H1 (cell line): ENCODE measurements at regions not wholly inside any gene's neighbourhood (a gene's known extent, or its start where the extent isn't known, plus 50 kb on each side); places are given as distances from the start of the nearest gene placed in this dataset.

Source experiments
- CTCF ChIA-PET: fragments of 300-600 bp; sonication (Branson Sonifier 250); formaldehyde crosslinking; loops from one replicate; lab custom pipeline; 2021; ENCODE audit not compliant: partially characterized antibody; lab: Charles Lee
- POLR2A ChIA-PET: fragments of 300-600 bp; sonication (Branson Sonifier 250); formaldehyde crosslinking; loops from one replicate; lab custom pipeline; 2021; ENCODE audit warnings: inconsistent platforms; ENCODE audit not compliant: partially characterized antibody; lab: Charles Lee
- DNase-seq, 2 experiments: peaks; one replicate each; pipeline versions ENCODE4 v3.0.0 to v3.0.0-alpha.2; 2010 to 2022; ENCODE audit warnings: low spot score in 2 of 2, low read depth in 1 of 2, mixed read lengths in 1 of 2
- FAIRE-seq: peaks from 2 replicates; lab custom pipeline; 2011; peaks lifted over from hg19 to GRCh38; lab: Jason Lieb, UNC
- H2AFZ ChIP-seq: 2 replicates; pipeline ENCODE4 v1.8.1; 2012; ENCODE audit warnings: low read length, inconsistent platforms
- H2AK5ac ChIP-seq: 2 replicates; pipeline ENCODE4 v1.6.1; 2013; ENCODE audit warnings: low read depth, low read length
- H2BK120ac ChIP-seq: replicated peaks from 2 replicates; pipeline ENCODE3; 2013; ENCODE audit warnings: low read depth, low read length, inconsistent platforms
- H2BK12ac ChIP-seq: 2 replicates; pipeline ENCODE4 v1.6.1; 2013; ENCODE audit warnings: low read depth, low read length
- H2BK15ac ChIP-seq: 2 replicates; pipeline ENCODE4 v1.6.1; 2013; ENCODE audit warnings: low read length
- H2BK20ac ChIP-seq: 2 replicates; pipeline ENCODE4 v1.6.1; 2013; ENCODE audit warnings: low read length
- H2BK5ac ChIP-seq: 2 replicates; pipeline ENCODE4 v1.6.1; 2013; ENCODE audit warnings: low read depth, low read length
- H3K14ac ChIP-seq: 2 replicates; pipeline ENCODE4 v1.6.1; 2013; ENCODE audit warnings: inconsistent platforms; ENCODE audit not compliant: insufficient read length
- H3K18ac ChIP-seq: 2 replicates; pipeline ENCODE4 v1.6.1; 2013; ENCODE audit warnings: low read length; ENCODE audit errors: extremely low read depth
- H3K23ac ChIP-seq: 2 replicates; pipeline ENCODE4 v1.6.1; 2013; ENCODE audit warnings: inconsistent platforms; ENCODE audit not compliant: insufficient read length
- H3K23me2 ChIP-seq: 2 replicates; pipeline ENCODE4 v1.6.1; 2013; ENCODE audit warnings: low read depth, low read length
- H3K27ac ChIP-seq: 2 replicates; pipeline ENCODE4 v1.6.1; 2011; ENCODE audit warnings: low read depth, low read length, inconsistent platforms
- H3K27me3 ChIP-seq, 4 experiments: replicated peaks in 1 of 4; 1 replicate in 1 of 4; 2 replicates in 3 of 4; pipeline versions ENCODE4 v1.6.1 to v1.8.1; 2011 to 2013; ENCODE audit warnings: low read length in 3 of 4, mild to moderate bottlenecking in 3 of 4, inconsistent platforms in 2 of 4, mixed read lengths in 2 of 4, moderate library complexity in 1 of 4; ENCODE audit not compliant: control insufficient read depth in 3 of 4, insufficient read depth in 3 of 4; ENCODE audit errors: extremely low read depth in 1 of 4
- H3K36me3 ChIP-seq, 4 experiments: 2 replicates each; pipeline versions ENCODE4 v1.6.1 to v1.8.1; 2011 to 2013; ENCODE audit warnings: mild to moderate bottlenecking in 4 of 4, low read length in 3 of 4, moderate library complexity in 2 of 4, control low read depth in 1 of 4, inconsistent platforms in 1 of 4; ENCODE audit not compliant: insufficient read depth in 4 of 4, control insufficient read depth in 2 of 4
- H3K4ac ChIP-seq: replicated peaks from 2 replicates; pipeline ENCODE3; 2013; ENCODE audit warnings: low read length, low read depth, mixed read lengths, inconsistent platforms; ENCODE audit not compliant: insufficient read length
- H3K4me1 ChIP-seq, 4 experiments: replicated peaks in 1 of 4; 1 replicate in 1 of 4; 2 replicates in 3 of 4; pipeline versions ENCODE4 v1.6.1 to v1.8.1; 2011 to 2013; ENCODE audit warnings: low read length in 3 of 4, inconsistent platforms in 2 of 4, mixed read lengths in 1 of 4; ENCODE audit not compliant: insufficient read depth in 4 of 4, control insufficient read depth in 3 of 4
- H3K4me2 ChIP-seq, 2 experiments: 2 replicates each; pipeline versions ENCODE4 v1.6.1 to v1.8.1; 2011 to 2013; ENCODE audit warnings: low read depth in 2 of 2, low read length in 2 of 2, control low read depth in 1 of 2, inconsistent platforms in 1 of 2, mild to moderate bottlenecking in 1 of 2; ENCODE audit not compliant: insufficient read depth in 1 of 2
- H3K4me3 ChIP-seq, 4 experiments: fragments of 200-600, 300-600 bp in 1 of 4; sonication (generic), shearing (Covaris generic), sonication (Bioruptor Twin) in 1 of 4; 2 replicates each; pipeline versions ENCODE4 v1.5.1 to v1.8.1; 2011 to 2016; ENCODE audit warnings: low read length in 4 of 4, low read depth in 3 of 4, control low read depth in 2 of 4, inconsistent platforms in 2 of 4, mild to moderate bottlenecking in 2 of 4, mixed read lengths in 1 of 4, moderate library complexity in 1 of 4; ENCODE audit not compliant: insufficient read depth in 2 of 4; ENCODE audit errors: extremely low read depth in 1 of 4
- H3K56ac ChIP-seq: replicated peaks from 2 replicates; pipeline ENCODE3; 2013; ENCODE audit warnings: low read depth, mild to moderate bottlenecking, mixed read lengths, low read length, inconsistent platforms; ENCODE audit not compliant: insufficient read length
- H3K79me1 ChIP-seq: 2 replicates; pipeline ENCODE4 v1.6.1; 2013; ENCODE audit warnings: low read depth, low read length, control low read depth
- H3K79me2 ChIP-seq, 2 experiments: 2 replicates each; pipeline versions ENCODE4 v1.6.1 to v1.8.1; 2012 to 2013; ENCODE audit warnings: low read length in 2 of 2, mild to moderate bottlenecking in 2 of 2, inconsistent platforms in 1 of 2; ENCODE audit not compliant: insufficient read depth in 2 of 2, control insufficient read depth in 1 of 2
- H3K9ac ChIP-seq, 4 experiments: replicated peaks in 1 of 4; 1 replicate in 1 of 4; 2 replicates in 3 of 4; pipeline versions ENCODE4 v1.6.1 to v1.8.1; 2011 to 2013; ENCODE audit warnings: low read depth in 3 of 4, low read length in 3 of 4, control low read depth in 2 of 4, mild to moderate bottlenecking in 2 of 4, moderate library complexity in 2 of 4, inconsistent platforms in 1 of 4; ENCODE audit errors: extremely low read depth in 1 of 4
- H3K9me3 ChIP-seq, 2 experiments: 2 replicates each; pipeline versions ENCODE4 v1.6.1 to v1.8.1; 2012 to 2013; ENCODE audit warnings: mild to moderate bottlenecking in 2 of 2, moderate library complexity in 2 of 2, control low read depth in 1 of 2, inconsistent platforms in 1 of 2, low read depth in 1 of 2, low read length in 1 of 2, mixed read lengths in 1 of 2; ENCODE audit not compliant: insufficient read depth in 2 of 2
- H4K20me1 ChIP-seq, 2 experiments: replicated peaks in 1 of 2; 2 replicates each; pipeline versions ENCODE3 to v1.8.1; 2011 to 2013; ENCODE audit warnings: inconsistent platforms in 2 of 2, low read length in 2 of 2, mild to moderate bottlenecking in 1 of 2; ENCODE audit not compliant: insufficient read depth in 2 of 2, control insufficient read depth in 1 of 2
- H4K5ac ChIP-seq: 2 replicates; pipeline ENCODE4 v1.6.1; 2013; ENCODE audit warnings: low read length, low read depth, mixed read lengths, inconsistent platforms; ENCODE audit not compliant: insufficient read length
- H4K8ac ChIP-seq: 2 replicates; pipeline ENCODE4 v1.8.0; 2013; ENCODE audit warnings: mild to moderate bottlenecking, moderate library complexity, low read length, inconsistent platforms; ENCODE audit not compliant: insufficient read depth; ENCODE audit errors: extremely low read depth
- H4K91ac ChIP-seq: replicated peaks from 2 replicates; pipeline ENCODE3; 2013; ENCODE audit warnings: low read length, mixed read lengths, inconsistent platforms; ENCODE audit not compliant: insufficient read length
- CBX5 ChIP-seq: fragments of 300-800, 300-1000 bp; sonication (generic); IDR thresholded peaks from 2 replicates; pipeline ENCODE4 v1.7.1; 2016; ENCODE audit warnings: antibody characterized with exemption, low read length, low read depth
- CEBPB ChIP-seq: IDR thresholded peaks from 2 replicates; pipeline ENCODE4 v1.6.1; 2012; ENCODE audit warnings: low read depth, low read length
- EZH2 ChIP-seq: fragments of 200-600 bp; sonication (generic); IDR thresholded peaks from 2 replicates; pipeline ENCODE4 v1.7.1; 2012; ENCODE audit warnings: low read depth, mild to moderate bottlenecking, moderate library complexity, low read length, inconsistent platforms; ENCODE audit not compliant: severe bottlenecking
- GTF2F1 ChIP-seq: IDR thresholded peaks from 2 replicates; pipeline ENCODE4 v1.6.1; 2012; ENCODE audit warnings: low read depth, low read length, improper control_type of control experiment, borderline replicate concordance
- RBBP5 ChIP-seq: IDR thresholded peaks from 2 replicates; pipeline ENCODE4 v1.7.1; 2012; ENCODE audit warnings: low read depth, mild to moderate bottlenecking, inconsistent platforms, low read length, moderate library complexity, borderline replicate concordance
- RXRA ChIP-seq: IDR thresholded peaks from 2 replicates; pipeline ENCODE4 v1.6.1; 2011; ENCODE audit warnings: low read depth, mild to moderate bottlenecking, low read length, moderate library complexity; ENCODE audit not compliant: insufficient read depth
- SAP30 ChIP-seq: fragments of 300-600 bp; sonication (generic); IDR thresholded peaks from 2 replicates; pipeline ENCODE4 v1.7.1; 2012; ENCODE audit warnings: low read length, moderate library complexity, mild to moderate bottlenecking, inconsistent platforms; ENCODE audit not compliant: insufficient read depth, insufficient replicate concordance
- SRF ChIP-seq: IDR thresholded peaks from 2 replicates; pipeline ENCODE4 v1.6.1; 2011; ENCODE audit warnings: mild to moderate bottlenecking, low read depth, low read length, moderate library complexity
- YY1 ChIP-seq: IDR thresholded peaks from 2 replicates; pipeline ENCODE4 v1.6.1; 2011; ENCODE audit warnings: low read depth, mild to moderate bottlenecking, low read length
- WGBS, 2 experiments: shearing (Covaris generic) in 1 of 2; methylation state at CpG; one replicate each; pipeline versions ENCODE4 v1.1.6 to v1.1.7; 2013 to 2015; ENCODE audit warnings: low lambda C conversion rate in 2 of 2, mixed read lengths in 2 of 2, inconsistent platforms in 1 of 2, low coverage in 1 of 2, missing lambda C conversion rate in 1 of 2; ENCODE audit not compliant: insufficient replicate concordance in 2 of 2, insufficient coverage in 1 of 2, insufficient read length in 1 of 2; ENCODE audit errors: extremely low coverage in 1 of 2, missing lambda C conversion rate in 1 of 2; 5-methylcytosine and 5-hydroxymethylcytosine counted together
- TF ChIP-seq, protein P1 (sequence below): IDR thresholded peaks from 2 replicates; pipeline ENCODE4 v1.6.1; 2012; ENCODE audit warnings: inconsistent platforms
- TF ChIP-seq, protein P2 (sequence below), 3 experiments: IDR thresholded peaks; 1 replicate in 2 of 3; 2 replicates in 1 of 3; pipeline versions ENCODE4 v1.5.1 to v1.6.1; 2011; ENCODE audit warnings: low read length in 3 of 3, mild to moderate bottlenecking in 3 of 3, inconsistent platforms in 2 of 3, low read depth in 1 of 3, moderate library complexity in 1 of 3; ENCODE audit not compliant: insufficient read depth in 1 of 3; ENCODE audit errors: control extremely low read depth in 1 of 3

DNA sequence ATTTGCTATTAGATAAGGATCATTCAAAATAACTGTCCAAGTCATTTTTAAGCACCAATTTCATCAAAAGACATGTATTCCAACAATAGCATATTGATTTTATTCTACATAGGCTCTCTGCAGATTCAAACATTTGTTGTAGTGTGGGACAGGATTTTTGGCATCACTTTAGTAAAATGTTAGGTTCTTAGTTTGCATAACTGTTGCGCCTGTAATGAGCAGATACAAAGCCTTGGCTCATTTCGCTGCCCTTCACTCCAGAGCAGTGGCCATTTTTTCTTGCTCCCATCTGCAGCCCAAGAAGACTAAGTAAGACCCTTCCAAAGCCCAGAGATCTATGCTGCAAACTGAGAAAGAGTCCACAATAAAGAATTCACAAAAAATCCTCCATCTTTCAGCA lies 446.0 kb upstream of the MPDZ start:
- H2BK12ac ChIP-seq = no peak overlapping the region
- POLR2A ChIA-PET = no interaction called here
- TF ChIP-seq RXRA (no peak), SAP30 (no peak), GTF2F1 (no peak), YY1 (no peak), CBX5 (no peak), SRF (no peak), RBBP5 (no peak), CEBPB (no peak), EZH2 (no peak)
- TF ChIP-seq, protein P1, sequence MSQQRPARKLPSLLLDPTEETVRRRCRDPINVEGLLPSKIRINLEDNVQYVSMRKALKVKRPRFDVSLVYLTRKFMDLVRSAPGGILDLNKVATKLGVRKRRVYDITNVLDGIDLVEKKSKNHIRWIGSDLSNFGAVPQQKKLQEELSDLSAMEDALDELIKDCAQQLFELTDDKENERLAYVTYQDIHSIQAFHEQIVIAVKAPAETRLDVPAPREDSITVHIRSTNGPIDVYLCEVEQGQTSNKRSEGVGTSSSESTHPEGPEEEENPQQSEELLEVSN = no peak
- TF ChIP-seq, protein P2, sequence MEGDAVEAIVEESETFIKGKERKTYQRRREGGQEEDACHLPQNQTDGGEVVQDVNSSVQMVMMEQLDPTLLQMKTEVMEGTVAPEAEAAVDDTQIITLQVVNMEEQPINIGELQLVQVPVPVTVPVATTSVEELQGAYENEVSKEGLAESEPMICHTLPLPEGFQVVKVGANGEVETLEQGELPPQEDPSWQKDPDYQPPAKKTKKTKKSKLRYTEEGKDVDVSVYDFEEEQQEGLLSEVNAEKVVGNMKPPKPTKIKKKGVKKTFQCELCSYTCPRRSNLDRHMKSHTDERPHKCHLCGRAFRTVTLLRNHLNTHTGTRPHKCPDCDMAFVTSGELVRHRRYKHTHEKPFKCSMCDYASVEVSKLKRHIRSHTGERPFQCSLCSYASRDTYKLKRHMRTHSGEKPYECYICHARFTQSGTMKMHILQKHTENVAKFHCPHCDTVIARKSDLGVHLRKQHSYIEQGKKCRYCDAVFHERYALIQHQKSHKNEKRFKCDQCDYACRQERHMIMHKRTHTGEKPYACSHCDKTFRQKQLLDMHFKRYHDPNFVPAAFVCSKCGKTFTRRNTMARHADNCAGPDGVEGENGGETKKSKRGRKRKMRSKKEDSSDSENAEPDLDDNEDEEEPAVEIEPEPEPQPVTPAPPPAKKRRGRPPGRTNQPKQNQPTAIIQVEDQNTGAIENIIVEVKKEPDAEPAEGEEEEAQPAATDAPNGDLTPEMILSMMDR (IDR thresholded peaks at IDR 0.05; ENCODE audit: control extremely low read depth in 1 of 3, insufficient read depth in 1 of 3, low read depth in 1 of 3, low read length in 3 of 3) = no peak

More for the DNA sequence above, 446.0 kb upstream of the MPDZ start:
- H3K9me3 ChIP-seq = no peaks in the 10 kb centered on the region
- H3K23me2 ChIP-seq = no peaks in the 10 kb centered on the region
- no peak overlapping the region for H2BK5ac ChIP-seq
- H2AFZ ChIP-seq = no peak overlapping the region
- H3K4me3 ChIP-seq = no peak overlapping the region
- no peak overlapping the region for H3K9ac ChIP-seq
- no peak overlapping the region for H2BK120ac ChIP-seq
- H3K18ac ChIP-seq = no peak overlapping the region
- H2BK20ac ChIP-seq = no peak overlapping the region
- no peak overlapping the region for H4K5ac ChIP-seq
- H4K8ac ChIP-seq = no peak overlapping the region
- no peak overlapping the region for H3K4me2 ChIP-seq
- H2AK5ac ChIP-seq = no peak overlapping the region
- H3K4ac ChIP-seq = no peak overlapping the region
- FAIRE-seq (no peak), DNase-seq (no peak)
- H3K36me3 ChIP-seq = no peaks in the 10 kb centered on the region
- no peak overlapping the region for H2BK15ac ChIP-seq
- 95% methylated on average over 2 of the region's 2 CpGs; no CpG with 5 or more reads in 1 of the 2 experiments for WGBS, 2 experiments
- H3K14ac ChIP-seq = no peak overlapping the region
- no peaks in the 10 kb centered on the region for H4K20me1 ChIP-seq
- no peak overlapping the region for H3K23ac ChIP-seq
- no peaks in the 10 kb centered on the region for H3K79me1 ChIP-seq
- CTCF ChIA-PET = interaction anchor here (0.6 to 1.4 kb wide), 2 partner anchors 33 to 305 kb away, joined by 3 read pairs; no protein-coding TSS in a partner anchor
- H3K4me1 ChIP-seq = peaks cover 0 to 3% (median 0%) of the 10 kb centered on the region in 4 experiments; a peak in 1 of 7 replicates
- no peak overlapping the region for H3K27ac ChIP-seq
- H4K91ac ChIP-seq = no peak overlapping the region
- H3K27me3 ChIP-seq = peaks cover 0 to 1% (median 0%) of the 10 kb centered on the region in 4 experiments; a peak in 1 of 7 replicates
- H3K56ac ChIP-seq = no peak overlapping the region
- no peaks in the 10 kb centered on the region for H3K79me2 ChIP-seq
